Endothelial cell of umbilical vein (primary cell): ENCODE measurements at regions not wholly inside any gene's neighbourhood (a gene's known extent, or its start where the extent isn't known, plus 50 kb on each side); places are given as distances from the start of the nearest gene placed in this dataset.
A peak's percentile ranks its signal among the peaks of the same experiment; 100 is the strongest.

Experiments used
- BruUV-seq: library from RNA; stranded (reverse); fragments of 400-500 nt; replicated peaks from 2 replicates; lab custom pipeline; 2021; lab: Mats Ljungman, UMichigan
- CTCF ChIA-PET: fragments of 300-600, 350-600 bp; sonication (Branson Sonifier 250); formaldehyde crosslinking; loops from one replicate; lab custom pipeline; 2021; ENCODE audit warnings: antibody characterized with exemption, inconsistent platforms; lab: Charles Lee
- POLR2A ChIA-PET: fragments of 300-600, 350-600 bp; sonication (Branson Sonifier 250); formaldehyde crosslinking; loops from one replicate; lab custom pipeline; 2021; ENCODE audit warnings: antibody characterized with exemption, inconsistent platforms; lab: Charles Lee
- DNase-seq: peaks from one replicate; pipeline ENCODE4 v3.0.0-alpha.2; 2011; ENCODE audit warnings: low read depth, low spot score
- FAIRE-seq: peaks from 2 replicates; lab custom pipeline; 2011; peaks lifted over from hg19 to GRCh38; lab: Jason Lieb, UNC
- H2AFZ ChIP-seq: 2 replicates; pipeline ENCODE4 v1.6.0; 2012; ENCODE audit warnings: low read depth, low read length, control low read depth, inconsistent platforms
- H3K27ac ChIP-seq: 2 replicates; pipeline ENCODE4 v1.5.1; 2011; ENCODE audit warnings: low read depth, mild to moderate bottlenecking, control low read depth, low read length, moderate library complexity; ENCODE audit not compliant: insufficient read depth
- H3K27me3 ChIP-seq, 2 experiments: 2 replicates each; pipeline versions ENCODE4 v1.6.0 to v1.6.1; 2011; ENCODE audit warnings: low read length in 2 of 2, mixed read lengths in 1 of 2; ENCODE audit not compliant: control insufficient read depth in 2 of 2, insufficient read depth in 2 of 2
- H3K36me3 ChIP-seq, 2 experiments: 2 replicates in 1 of 2; 3 replicates in 1 of 2; pipeline ENCODE4 v1.5.1; 2011; ENCODE audit warnings: low read length in 2 of 2, mild to moderate bottlenecking in 1 of 2, moderate library complexity in 1 of 2; ENCODE audit not compliant: control insufficient read depth in 2 of 2, insufficient read depth in 2 of 2; ENCODE audit errors: extremely low read depth in 1 of 2
- H3K4me1 ChIP-seq: 3 replicates; pipeline ENCODE4 v1.5.1; 2011; ENCODE audit warnings: mild to moderate bottlenecking, low read length; ENCODE audit not compliant: control insufficient read depth, insufficient read depth; ENCODE audit errors: extremely low read depth
- H3K4me2 ChIP-seq: 2 replicates; pipeline ENCODE4 v1.6.1; 2011; ENCODE audit warnings: low read length, control low read depth, mixed read lengths; ENCODE audit not compliant: insufficient read depth
- H3K4me3 ChIP-seq, 3 experiments: fragments of 200-600 bp in 1 of 3; sonication (generic), shearing (Covaris generic) in 1 of 3; replicated peaks in 1 of 3; 2 replicates each; pipeline ENCODE4 v1.5.1; 2011 to 2016; ENCODE audit warnings: control low read depth in 3 of 3, low read length in 3 of 3, mild to moderate bottlenecking in 2 of 3, inconsistent platforms in 1 of 3, low read depth in 1 of 3, moderate library complexity in 1 of 3; ENCODE audit not compliant: insufficient read depth in 1 of 3
- H3K79me2 ChIP-seq: 2 replicates; pipeline ENCODE4 v1.6.0; 2012; ENCODE audit warnings: low read length, inconsistent platforms; ENCODE audit not compliant: control insufficient read depth, insufficient read depth
- H3K9ac ChIP-seq: replicated peaks from 2 replicates; pipeline ENCODE3; 2011; ENCODE audit warnings: low read length, control low read depth; ENCODE audit not compliant: insufficient read depth; ENCODE audit errors: extremely low read depth
- H3K9me1 ChIP-seq: replicated peaks from 3 replicates; pipeline ENCODE4 v1.6.0; 2011; ENCODE audit warnings: mild to moderate bottlenecking, low read length; ENCODE audit not compliant: control insufficient read depth, insufficient read depth; ENCODE audit errors: extremely low read depth
- H3K9me3 ChIP-seq: replicated peaks from 2 replicates; pipeline ENCODE4 v1.5.1; 2012; ENCODE audit warnings: low read length, inconsistent platforms; ENCODE audit not compliant: control insufficient read depth, insufficient read depth
- H4K20me1 ChIP-seq: replicated peaks from 2 replicates; pipeline ENCODE3; 2011; ENCODE audit warnings: mild to moderate bottlenecking, low read length; ENCODE audit not compliant: control insufficient read depth, insufficient read depth; ENCODE audit errors: extremely low read depth
- EZH2 ChIP-seq: IDR thresholded peaks from 2 replicates; pipeline ENCODE4 v1.6.1; 2012; ENCODE audit warnings: borderline replicate concordance, low read depth, mild to moderate bottlenecking, moderate library complexity, low read length, inconsistent platforms; ENCODE audit not compliant: severe bottlenecking
- FOS ChIP-seq: IDR thresholded peaks from 2 replicates; pipeline ENCODE4 v1.6.1; 2011; ENCODE audit warnings: mild to moderate bottlenecking, low read length, moderate library complexity, borderline replicate concordance; ENCODE audit not compliant: insufficient read depth
- GATA2 ChIP-seq: IDR thresholded peaks from 2 replicates; pipeline ENCODE4 v1.7.0; 2011; ENCODE audit warnings: low read depth, mild to moderate bottlenecking, moderate library complexity, mixed read lengths, low read length; ENCODE audit not compliant: insufficient read length, insufficient read depth
- JUN ChIP-seq: IDR thresholded peaks from 2 replicates; pipeline ENCODE4 v1.6.1; 2011; ENCODE audit warnings: borderline replicate concordance, low read depth; ENCODE audit not compliant: insufficient read length, insufficient read depth
- MAX ChIP-seq: IDR thresholded peaks from 2 replicates; pipeline ENCODE4 v1.6.1; 2011; ENCODE audit not compliant: insufficient read depth, insufficient read length
- MYC ChIP-seq: IDR thresholded peaks from one replicate; pipeline ENCODE4 v1.6.1; 2011; ENCODE audit warnings: mild to moderate bottlenecking, low read depth, low read length
- POLR2A ChIP-seq: IDR thresholded peaks from 2 replicates; pipeline ENCODE4 v1.6.1; 2012; ENCODE audit warnings: low read depth, mild to moderate bottlenecking, control low read depth, low read length
- POLR2AphosphoS5 ChIP-seq: IDR thresholded peaks from 2 replicates; pipeline ENCODE4 v1.6.1; 2012; ENCODE audit warnings: low read depth, mild to moderate bottlenecking, control low read depth, low read length, moderate library complexity; ENCODE audit not compliant: insufficient read depth
- dilution Hi-C: fragments of 300-500 bp; cut with MboI; formaldehyde crosslinking; loops from one replicate; pipeline ENCODE4 v1.15.0; 2019; ENCODE audit warnings: low sequenced_read_pairs; ENCODE audit not compliant: extremely low pct_ligation_motif_present
- intact Hi-C: fragments of 100-400 bp; cut with micrococcal nuclease; formaldehyde crosslinking; loops from one replicate; pipeline ENCODE4 v1.10.0; 2022
- TF ChIP-seq, protein P1 (sequence below), 2 donors: IDR thresholded peaks; 1 replicate in 1 of 2; 2 replicates in 1 of 2; pipeline ENCODE4 v1.5.1; 2011; ENCODE audit warnings: low read length in 2 of 2, mild to moderate bottlenecking in 2 of 2, moderate library complexity in 2 of 2, control low read depth in 1 of 2, inconsistent platforms in 1 of 2, low read depth in 1 of 2; ENCODE audit not compliant: insufficient read depth in 1 of 2; ENCODE audit errors: extremely low read depth in 1 of 2

DNA sequence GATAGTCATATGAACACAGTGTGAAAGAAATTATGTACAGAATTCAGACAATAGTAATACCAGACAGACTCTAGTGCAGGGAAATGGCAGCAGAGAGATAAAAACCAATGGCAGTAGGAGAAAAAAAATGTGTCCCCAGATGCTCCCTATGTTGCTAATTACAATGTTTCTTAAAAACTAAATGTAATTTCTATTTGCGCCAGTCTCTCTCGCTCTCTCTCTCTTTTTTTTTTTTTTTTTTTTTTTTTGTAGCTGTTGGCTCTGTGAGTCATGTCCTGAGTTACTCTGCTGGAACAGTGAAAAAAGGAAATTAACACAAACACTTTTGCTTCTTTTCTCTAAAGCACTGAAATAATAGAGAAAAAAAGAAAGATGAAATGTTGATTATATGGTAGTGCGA, 871.9 kb downstream of the GBE1 start:
- TF ChIP-seq MYC (no peak), POLR2A (no peak), MAX (no peak), EZH2 (no peak), FOS (peak; percentile 62), JUN (peak; percentile 29), POLR2AphosphoS5 (no peak), GATA2 (no peak)
- TF ChIP-seq, protein P1, sequence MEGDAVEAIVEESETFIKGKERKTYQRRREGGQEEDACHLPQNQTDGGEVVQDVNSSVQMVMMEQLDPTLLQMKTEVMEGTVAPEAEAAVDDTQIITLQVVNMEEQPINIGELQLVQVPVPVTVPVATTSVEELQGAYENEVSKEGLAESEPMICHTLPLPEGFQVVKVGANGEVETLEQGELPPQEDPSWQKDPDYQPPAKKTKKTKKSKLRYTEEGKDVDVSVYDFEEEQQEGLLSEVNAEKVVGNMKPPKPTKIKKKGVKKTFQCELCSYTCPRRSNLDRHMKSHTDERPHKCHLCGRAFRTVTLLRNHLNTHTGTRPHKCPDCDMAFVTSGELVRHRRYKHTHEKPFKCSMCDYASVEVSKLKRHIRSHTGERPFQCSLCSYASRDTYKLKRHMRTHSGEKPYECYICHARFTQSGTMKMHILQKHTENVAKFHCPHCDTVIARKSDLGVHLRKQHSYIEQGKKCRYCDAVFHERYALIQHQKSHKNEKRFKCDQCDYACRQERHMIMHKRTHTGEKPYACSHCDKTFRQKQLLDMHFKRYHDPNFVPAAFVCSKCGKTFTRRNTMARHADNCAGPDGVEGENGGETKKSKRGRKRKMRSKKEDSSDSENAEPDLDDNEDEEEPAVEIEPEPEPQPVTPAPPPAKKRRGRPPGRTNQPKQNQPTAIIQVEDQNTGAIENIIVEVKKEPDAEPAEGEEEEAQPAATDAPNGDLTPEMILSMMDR (IDR thresholded peaks at IDR 0.05; ENCODE audit: extremely low read depth in 1 of 2, insufficient read depth in 1 of 2, low read depth in 1 of 2, low read length in 2 of 2) = no peak
- POLR2A ChIA-PET = interaction anchor here (0.7 to 0.9 kb wide), 2 partner anchors 12 to 804 kb away, joined by 3 to 5 read pairs; no protein-coding TSS in a partner anchor
- CTCF ChIA-PET = interaction anchor here (0.7 to 1.3 kb wide), 5 partner anchors 12 to 1368 kb away, joined by 3 to 4 read pairs (median 3); no protein-coding TSS in a partner anchor
- Histone ChIP-seq H4K20me1 (no peaks in the 10 kb centered on the region), H3K4me2 (peak overlapping the region; percentile 96), H3K9me1 (no peaks in the 10 kb centered on the region), H3K4me1 (peaks cover 12% of the 10 kb centered on the region), H3K27me3 (no peaks in the 10 kb centered on the region), H2AFZ (peak overlapping the region; percentile 70), H3K9me3 (no peaks in the 10 kb centered on the region), H3K36me3 (no peaks in the 10 kb centered on the region), H3K9ac (peak overlapping the region; percentile 42), H3K4me3 (peak overlapping the region in 1 of 3 experiments; percentile 45), H3K79me2 (no peaks in the 10 kb centered on the region), H3K27ac (peak overlapping the region; percentile 51)
- DNase-seq (peak; percentile 79), FAIRE-seq (peak; percentile 76)
- BruUV-seq = no TSS peak
- intact Hi-C loops (no loop called here), dilution Hi-C loops (no loop called here)
